Lower lobe of right lung (tissue), 2 donors: ENCODE measurements at regions not wholly inside any gene's neighbourhood (a gene's known extent, or its start where the extent isn't known, plus 50 kb on each side); places are given as distances from the start of the nearest gene placed in this dataset.

Experiments used
- ATAC-seq, 2 donors: fragments of 200-7000 bp; cut with Tn5 transposase; one replicate each; pipeline ENCODE4 v1.9.1; 2020 to 2022; ENCODE audit warnings: mild to moderate bottlenecking in 2 of 2, moderate library complexity in 2 of 2
- DNase-seq: peaks from one replicate; pipeline ENCODE4 v3.0.0-alpha.2; 2020
- H3K27ac ChIP-seq: fragments of 200-600 bp; one replicate; pipeline ENCODE4 v1.8.0; 2022
- H3K27me3 ChIP-seq: fragments of 200-600 bp; one replicate; pipeline ENCODE4 v1.8.0; 2022; ENCODE audit warnings: low read depth
- H3K36me3 ChIP-seq: fragments of 200-600 bp; one replicate; pipeline ENCODE4 v1.8.0; 2022; ENCODE audit warnings: mild to moderate bottlenecking
- H3K4me1 ChIP-seq: fragments of 200-600 bp; one replicate; pipeline ENCODE4 v1.8.0; 2022
- H3K4me3 ChIP-seq: fragments of 200-600 bp; one replicate; pipeline ENCODE4 v1.8.0; 2022; ENCODE audit warnings: mild to moderate bottlenecking
- H3K9me3 ChIP-seq: fragments of 200-600 bp; one replicate; pipeline ENCODE4 v1.8.0; 2022
- CTCF ChIP-seq: fragments of 200-600 bp; IDR thresholded peaks from one replicate; pipeline ENCODE4 v1.8.0; 2022; ENCODE audit warnings: antibody characterized with exemption, mild to moderate bottlenecking
- intact Hi-C: fragments of 100-400 bp; cut with DNase I; formaldehyde crosslinking; loops from one replicate; pipeline ENCODE4 v1.11.0; 2022
- donor health status: DM: no; HTN: yes; CAD: no; lungs with severe emphysema.

- Histone ChIP-seq H3K4me3 (no peak overlapping the region), H3K4me1 (no peaks in the 10 kb centered on the region), H3K9me3 (no peaks in the 10 kb centered on the region), H3K36me3 (no peaks in the 10 kb centered on the region), H3K27me3 (no peaks in the 10 kb centered on the region), H3K27ac (no peak overlapping the region)
- intact Hi-C loops: no loop called here
- TF ChIP-seq CTCF: no peak
- ATAC-seq (no peak), DNase-seq (no peak)
Measured at GRCh38 chr9:88056876-88057275, 81.4 kb downstream of the SPATA31C2 start.

GRCh38 chr9:88053856-88054501, 79.6 kb upstream of the CDK20 start:
- no peak overlapping the region for H3K4me3 ChIP-seq
- no peaks in the 10 kb centered on the region for H3K27me3 ChIP-seq
- ATAC-seq (no peak), DNase-seq (no peak)
- TF ChIP-seq CTCF: no peak
- no peaks in the 10 kb centered on the region for H3K9me3 ChIP-seq
- intact Hi-C loops: no loop called here
- H3K27ac ChIP-seq: no peak overlapping the region
- no peaks in the 10 kb centered on the region for H3K4me1 ChIP-seq
- H3K36me3 ChIP-seq: no peaks in the 10 kb centered on the region

- no peak for ATAC-seq
- Histone ChIP-seq H3K4me1 (no peaks in the 10 kb centered on the region), H3K27ac (no peak overlapping the region), H3K9me3 (no peaks in the 10 kb centered on the region), H3K4me3 (no peak overlapping the region), H3K36me3 (no peaks in the 10 kb centered on the region), H3K27me3 (no peaks in the 10 kb centered on the region)
- intact Hi-C loops: no loop called here
- no peak for TF ChIP-seq CTCF
- no peak for DNase-seq
Measured at GRCh38 chr9:88052321-88052965, 78.1 kb upstream of the CDK20 start.

- no peak overlapping the region for H3K4me3 ChIP-seq
- no peaks in the 10 kb centered on the region for H3K4me1 ChIP-seq
- ATAC-seq (no peak), DNase-seq (no peak)
- no peaks in the 10 kb centered on the region for H3K27me3 ChIP-seq
- no peak overlapping the region for H3K27ac ChIP-seq
- no peaks in the 10 kb centered on the region for H3K36me3 ChIP-seq
- no peak for TF ChIP-seq CTCF
- no peaks in the 10 kb centered on the region for H3K9me3 ChIP-seq
- intact Hi-C loops: no loop called here
Measured at GRCh38 chr9:88051138-88051537, 76.8 kb upstream of the CDK20 start.

- TF ChIP-seq CTCF: no peak
- intact Hi-C loops: no loop called here
- DNase-seq: no peak
Measured at GRCh38 chr9:88049677-88050307, 75.5 kb upstream of the CDK20 start.

More at GRCh38 chr9:88049677-88050307, 75.5 kb upstream of the CDK20 start:
- H3K27ac ChIP-seq: no peak overlapping the region
- H3K27me3 ChIP-seq: no peaks in the 10 kb centered on the region
- no peaks in the 10 kb centered on the region for H3K9me3 ChIP-seq
- H3K36me3 ChIP-seq: no peaks in the 10 kb centered on the region
- H3K4me1 ChIP-seq: no peaks in the 10 kb centered on the region
- ATAC-seq: no peak
- H3K4me3 ChIP-seq: no peak overlapping the region
